A673 (cell line): ENCODE measurements at regions not wholly inside any gene's neighbourhood (a gene's known extent, or its start where the extent isn't known, plus 50 kb on each side); places are given as distances from the start of the nearest gene placed in this dataset.

Experiments used
- EZH2 ChIP-seq: fragments of 200-600 bp; sonication (generic); IDR thresholded peaks from 2 replicates; pipeline ENCODE4 v1.6.1; 2017; ENCODE audit warnings: borderline replicate concordance, low read depth, mild to moderate bottlenecking, mixed read lengths, antibody characterized with exemption, low read length; ENCODE audit not compliant: poor library complexity, severe bottlenecking
- TF ChIP-seq, protein P1 (sequence below): fragments of 300-800, 200-600 bp; sonication (generic); conservative IDR thresholded peaks from 2 replicates; pipeline ENCODE4 v1.5.1; 2017; ENCODE audit warnings: low read depth, mild to moderate bottlenecking, antibody characterized with exemption, low read length, moderate library complexity, mixed read lengths

DNA sequence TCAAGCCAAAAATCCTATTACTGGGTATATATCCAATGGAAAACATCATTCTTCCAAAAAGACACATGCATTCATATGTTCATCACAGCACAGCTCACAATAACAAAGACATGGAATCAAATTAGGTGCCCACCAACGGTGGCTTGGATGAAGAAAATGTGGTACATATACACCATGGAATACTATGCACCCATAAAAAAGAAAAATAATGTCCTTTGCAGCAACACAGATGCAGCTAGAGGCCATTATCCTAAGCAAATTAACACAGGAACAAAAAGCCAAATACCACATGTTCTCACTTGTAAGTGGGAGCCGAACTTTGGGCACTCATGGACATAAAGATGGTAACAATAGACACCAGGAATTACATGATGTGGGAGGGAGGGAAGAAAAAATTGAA lies 113.6 kb downstream of the MRPL39 start:
- TF ChIP-seq, protein P1, sequence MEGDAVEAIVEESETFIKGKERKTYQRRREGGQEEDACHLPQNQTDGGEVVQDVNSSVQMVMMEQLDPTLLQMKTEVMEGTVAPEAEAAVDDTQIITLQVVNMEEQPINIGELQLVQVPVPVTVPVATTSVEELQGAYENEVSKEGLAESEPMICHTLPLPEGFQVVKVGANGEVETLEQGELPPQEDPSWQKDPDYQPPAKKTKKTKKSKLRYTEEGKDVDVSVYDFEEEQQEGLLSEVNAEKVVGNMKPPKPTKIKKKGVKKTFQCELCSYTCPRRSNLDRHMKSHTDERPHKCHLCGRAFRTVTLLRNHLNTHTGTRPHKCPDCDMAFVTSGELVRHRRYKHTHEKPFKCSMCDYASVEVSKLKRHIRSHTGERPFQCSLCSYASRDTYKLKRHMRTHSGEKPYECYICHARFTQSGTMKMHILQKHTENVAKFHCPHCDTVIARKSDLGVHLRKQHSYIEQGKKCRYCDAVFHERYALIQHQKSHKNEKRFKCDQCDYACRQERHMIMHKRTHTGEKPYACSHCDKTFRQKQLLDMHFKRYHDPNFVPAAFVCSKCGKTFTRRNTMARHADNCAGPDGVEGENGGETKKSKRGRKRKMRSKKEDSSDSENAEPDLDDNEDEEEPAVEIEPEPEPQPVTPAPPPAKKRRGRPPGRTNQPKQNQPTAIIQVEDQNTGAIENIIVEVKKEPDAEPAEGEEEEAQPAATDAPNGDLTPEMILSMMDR = no peak
- no peak for TF ChIP-seq EZH2
